Glutamatergic neuron (in vitro differentiated cells): ENCODE measurements at regions not wholly inside any gene's neighbourhood (a gene's known extent, or its start where the extent isn't known, plus 50 kb on each side); places are given as distances from the start of the nearest gene placed in this dataset.
"Not testable (repeated sequence)": the region's sequence is repeated elsewhere in the genome, so short reads cannot be mapped to it uniquely, and the experiment has no call there.

ENCODE experiments used
- DNase-seq: peaks from one replicate; pipeline ENCODE4 v3.0.0; 2022
- H3K27ac Mint-ChIP-seq: one replicate; pipeline ENCODE4 v1.8.0; 2020; ENCODE audit warnings: mild to moderate bottlenecking, mixed read lengths, inconsistent platforms; ENCODE audit not compliant: unreplicated experiment
- H3K27me3 Mint-ChIP-seq: one replicate; pipeline ENCODE4 v1.8.0; 2020; ENCODE audit warnings: mild to moderate bottlenecking, moderate library complexity, mixed read lengths, inconsistent platforms; ENCODE audit not compliant: unreplicated experiment
- H3K36me3 Mint-ChIP-seq: one replicate; pipeline ENCODE4 v1.8.0; 2020; ENCODE audit warnings: mild to moderate bottlenecking, mixed read lengths, inconsistent platforms; ENCODE audit not compliant: unreplicated experiment
- H3K4me1 Mint-ChIP-seq: one replicate; pipeline ENCODE4 v1.8.0; 2020; ENCODE audit warnings: mild to moderate bottlenecking, low read depth, mixed read lengths, inconsistent platforms; ENCODE audit not compliant: unreplicated experiment
- H3K4me3 Mint-ChIP-seq: one replicate; pipeline ENCODE4 v1.8.0; 2020; ENCODE audit warnings: mild to moderate bottlenecking, mixed read lengths, inconsistent platforms; ENCODE audit not compliant: unreplicated experiment
- H3K9me3 Mint-ChIP-seq: one replicate; pipeline ENCODE4 v1.8.0; 2020; ENCODE audit warnings: mild to moderate bottlenecking, moderate library complexity, mixed read lengths, inconsistent platforms; ENCODE audit not compliant: unreplicated experiment
- TF ChIP-seq, protein P1 (sequence below): fragments of 200-600 bp; sonication (generic); IDR thresholded peaks from one replicate; pipeline ENCODE4 v1.5.0; 2021; ENCODE audit not compliant: partially characterized antibody, unreplicated experiment

DNA sequence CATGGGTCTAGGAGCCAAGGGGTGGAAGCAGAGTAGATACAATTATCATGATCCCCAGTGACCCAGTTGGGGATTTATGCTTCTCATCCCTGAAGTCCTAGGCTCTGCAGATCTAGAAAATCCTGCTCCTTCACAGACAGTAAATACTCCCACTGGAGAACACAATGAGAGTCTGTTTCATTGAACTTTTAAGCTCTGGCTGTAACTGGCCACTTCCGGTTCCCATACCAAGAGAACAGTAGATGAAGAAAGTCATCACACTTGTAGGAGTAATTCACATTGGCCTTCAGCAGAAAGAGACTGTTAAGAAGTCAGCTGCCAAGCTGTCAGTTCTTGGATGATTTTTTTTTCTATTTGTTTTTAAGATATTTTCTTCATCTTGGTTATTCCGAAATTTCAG, 597.1 kb downstream of the ACTL7B start:
- Mint-ChIP-seq H3K4me3 (no peak overlapping the region), H3K27ac (no peak overlapping the region), H3K4me1 (no peaks in the 10 kb centered on the region), H3K9me3 (peaks cover 2% of the 10 kb centered on the region), H3K36me3 (no peaks in the 10 kb centered on the region), H3K27me3 (no peaks in the 10 kb centered on the region)
- TF ChIP-seq, protein P1, sequence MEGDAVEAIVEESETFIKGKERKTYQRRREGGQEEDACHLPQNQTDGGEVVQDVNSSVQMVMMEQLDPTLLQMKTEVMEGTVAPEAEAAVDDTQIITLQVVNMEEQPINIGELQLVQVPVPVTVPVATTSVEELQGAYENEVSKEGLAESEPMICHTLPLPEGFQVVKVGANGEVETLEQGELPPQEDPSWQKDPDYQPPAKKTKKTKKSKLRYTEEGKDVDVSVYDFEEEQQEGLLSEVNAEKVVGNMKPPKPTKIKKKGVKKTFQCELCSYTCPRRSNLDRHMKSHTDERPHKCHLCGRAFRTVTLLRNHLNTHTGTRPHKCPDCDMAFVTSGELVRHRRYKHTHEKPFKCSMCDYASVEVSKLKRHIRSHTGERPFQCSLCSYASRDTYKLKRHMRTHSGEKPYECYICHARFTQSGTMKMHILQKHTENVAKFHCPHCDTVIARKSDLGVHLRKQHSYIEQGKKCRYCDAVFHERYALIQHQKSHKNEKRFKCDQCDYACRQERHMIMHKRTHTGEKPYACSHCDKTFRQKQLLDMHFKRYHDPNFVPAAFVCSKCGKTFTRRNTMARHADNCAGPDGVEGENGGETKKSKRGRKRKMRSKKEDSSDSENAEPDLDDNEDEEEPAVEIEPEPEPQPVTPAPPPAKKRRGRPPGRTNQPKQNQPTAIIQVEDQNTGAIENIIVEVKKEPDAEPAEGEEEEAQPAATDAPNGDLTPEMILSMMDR: no peak
- DNase-seq: no peak

- H3K27ac Mint-ChIP-seq: no peak overlapping the region
- TF ChIP-seq, protein P1: no peak
- peaks cover 2% of the 10 kb centered on the region for H3K9me3 Mint-ChIP-seq
- no peaks in the 10 kb centered on the region for H3K4me1 Mint-ChIP-seq
- H3K36me3 Mint-ChIP-seq: no peaks in the 10 kb centered on the region
- no peak overlapping the region for H3K4me3 Mint-ChIP-seq
- DNase-seq: no peak
- no peaks in the 10 kb centered on the region for H3K27me3 Mint-ChIP-seq
Observed at GRCh38 chr9:108257382-108257781, 598.4 kb downstream of the ACTL7B start.

- Mint-ChIP-seq H3K27ac (no peak overlapping the region), H3K4me3 (no peak overlapping the region), H3K9me3 (no peaks in the 10 kb centered on the region), H3K4me1 (no peaks in the 10 kb centered on the region), H3K27me3 (no peaks in the 10 kb centered on the region), H3K36me3 (no peaks in the 10 kb centered on the region)
- DNase-seq: no peak
- TF ChIP-seq, protein P1: no peak
Observed at GRCh38 chr9:108254236-108254635, 601.5 kb downstream of the ACTL7B start.

- not testable (repeated sequence) for H3K36me3 Mint-ChIP-seq, H3K27me3 Mint-ChIP-seq
Observed at GRCh38 chr9:108247391-108247790, 608.4 kb downstream of the ACTL7B start.

DNA sequence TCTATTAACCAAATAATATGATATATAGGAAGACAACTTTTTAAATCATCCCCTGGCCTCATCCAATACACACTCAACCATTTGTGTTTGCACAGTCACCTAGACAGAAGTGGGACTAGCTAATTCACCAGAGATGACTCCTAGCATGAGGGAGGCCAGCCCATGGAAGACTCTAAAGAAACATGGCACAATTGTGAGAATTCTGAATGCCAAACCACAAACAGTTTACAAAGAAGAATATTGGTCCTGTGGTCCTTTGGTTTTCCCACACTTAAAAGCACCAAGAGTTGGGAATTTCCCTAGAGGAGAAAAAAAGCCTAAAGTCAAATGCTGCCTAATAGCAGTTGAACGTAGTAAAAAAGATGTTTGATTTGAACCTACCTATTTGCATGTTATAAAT, 609.9 kb downstream of the ACTL7B start:
- Mint-ChIP-seq H3K9me3 (no peaks in the 10 kb centered on the region), H3K27ac (no peak overlapping the region), H3K4me3 (no peak overlapping the region), H3K36me3 (no peaks in the 10 kb centered on the region), H3K4me1 (no peaks in the 10 kb centered on the region), H3K27me3 (no peaks in the 10 kb centered on the region)
- no peak for DNase-seq
- TF ChIP-seq, protein P1: no peak

More at GRCh38 chr9:108247391-108247790, 608.4 kb downstream of the ACTL7B start:
- H3K4me1 Mint-ChIP-seq, H3K4me3 Mint-ChIP-seq, H3K9me3 Mint-ChIP-seq, DNase-seq, H3K27ac Mint-ChIP-seq: not testable (repeated sequence)

DNA sequence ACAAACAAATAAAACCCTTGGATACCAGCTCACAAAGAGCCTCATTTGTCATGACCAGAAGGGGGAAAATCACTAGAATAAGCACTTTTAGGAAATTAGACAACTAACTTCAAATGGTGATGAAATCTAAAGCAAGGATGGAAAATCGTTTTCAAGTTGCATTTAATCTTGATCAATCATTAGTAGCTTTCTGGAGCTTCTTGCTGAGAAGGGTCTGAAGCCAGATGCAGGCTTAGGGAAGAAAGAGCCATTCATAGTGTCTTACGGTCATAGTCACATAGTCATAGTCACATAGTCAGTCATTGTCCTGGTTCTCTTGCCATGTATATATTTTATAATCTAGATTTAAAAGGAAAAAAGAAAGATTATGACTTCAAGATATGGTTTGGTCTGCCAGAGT, 610.5 kb downstream of the ACTL7B start:
- no peak overlapping the region for H3K27ac Mint-ChIP-seq
- TF ChIP-seq, protein P1: no peak
- no peak for DNase-seq
- no peak overlapping the region for H3K4me3 Mint-ChIP-seq
- no peaks in the 10 kb centered on the region for H3K27me3 Mint-ChIP-seq
- no peaks in the 10 kb centered on the region for H3K36me3 Mint-ChIP-seq
- H3K4me1 Mint-ChIP-seq: no peaks in the 10 kb centered on the region
- no peaks in the 10 kb centered on the region for H3K9me3 Mint-ChIP-seq
